Mesendoderm (in vitro differentiated cells): ENCODE measurements at regions not wholly inside any gene's neighbourhood (a gene's known extent, or its start where the extent isn't known, plus 50 kb on each side); places are given as distances from the start of the nearest gene placed in this dataset.
"Not testable (repeated sequence)": the region's sequence is repeated elsewhere in the genome, so short reads cannot be mapped to it uniquely, and the experiment has no call there.

Experiments
- DNase-seq: peaks from one replicate; pipeline ENCODE4 v3.0.0; 2013
- H2AK5ac ChIP-seq: 2 replicates; pipeline ENCODE4 v1.6.1; 2013; ENCODE audit warnings: low read length, inconsistent platforms
- H2BK120ac ChIP-seq: 2 replicates; pipeline ENCODE4 v1.6.1; 2013; ENCODE audit warnings: low read depth, mild to moderate bottlenecking, low read length, moderate library complexity, mixed read lengths
- H2BK15ac ChIP-seq: replicated peaks from 2 replicates; pipeline ENCODE4 v1.6.1; 2013; ENCODE audit warnings: low read depth, mild to moderate bottlenecking, moderate library complexity
- H2BK5ac ChIP-seq: 2 replicates; pipeline ENCODE4 v1.6.1; 2013; ENCODE audit warnings: low read length, inconsistent platforms
- H3K18ac ChIP-seq: 2 replicates; pipeline ENCODE4 v1.6.1; 2013; ENCODE audit warnings: mild to moderate bottlenecking, low read length, mixed read lengths
- H3K23ac ChIP-seq: one replicate; pipeline ENCODE4 v1.6.1; 2013; ENCODE audit warnings: low read length
- H3K27ac ChIP-seq: 2 replicates; pipeline ENCODE4 v1.5.1; 2013; ENCODE audit warnings: low read depth, mild to moderate bottlenecking, inconsistent platforms, low read length, moderate library complexity
- H3K27me3 ChIP-seq: 2 replicates; pipeline ENCODE4 v1.6.1; 2013; ENCODE audit warnings: low read length, control low read depth, mild to moderate bottlenecking, inconsistent platforms; ENCODE audit not compliant: insufficient read depth, poor library complexity
- H3K36me3 ChIP-seq: 2 replicates; pipeline ENCODE4 v1.6.1; 2013; ENCODE audit warnings: low read length, inconsistent platforms; ENCODE audit not compliant: control insufficient read depth, insufficient read depth
- H3K4ac ChIP-seq: one replicate; pipeline ENCODE4 v1.6.1; 2013; ENCODE audit warnings: low read depth, mild to moderate bottlenecking, low read length, moderate library complexity
- H3K4me1 ChIP-seq: 2 replicates; pipeline ENCODE4 v1.6.1; 2013; ENCODE audit warnings: low read depth, low read length, inconsistent platforms; ENCODE audit not compliant: control insufficient read depth
- H3K4me2 ChIP-seq: 2 replicates; pipeline ENCODE4 v1.6.1; 2013; ENCODE audit warnings: low read length
- H3K4me3 ChIP-seq: 2 replicates; pipeline ENCODE4 v1.5.1; 2013; ENCODE audit warnings: mild to moderate bottlenecking, low read length
- H3K56ac ChIP-seq: one replicate; pipeline ENCODE4 v1.6.1; 2013; ENCODE audit warnings: low read length
- H3K79me1 ChIP-seq: 2 replicates; pipeline ENCODE4 v1.6.1; 2013; ENCODE audit warnings: low read length, inconsistent platforms
- H3K79me2 ChIP-seq: 2 replicates; pipeline ENCODE4 v1.6.1; 2013; ENCODE audit warnings: mild to moderate bottlenecking, low read length; ENCODE audit not compliant: control insufficient read depth, insufficient read depth
- H3K9ac ChIP-seq: 2 replicates; pipeline ENCODE4 v1.6.1; 2013; ENCODE audit warnings: low read length, inconsistent platforms
- H4K5ac ChIP-seq: one replicate; pipeline ENCODE4 v1.6.1; 2013; ENCODE audit warnings: low read length
- H4K8ac ChIP-seq: one replicate; pipeline ENCODE4 v1.6.1; 2013; ENCODE audit warnings: low read depth, mild to moderate bottlenecking, control low read depth, low read length, moderate library complexity
- WGBS: extraction: QIAGEN DNeasy Blood & Tissue Kit; methylation state at CpG from one replicate; pipeline ENCODE4 v1.1.7; 2013; ENCODE audit warnings: low lambda C conversion rate, missing lambda C conversion rate; ENCODE audit not compliant: insufficient coverage; ENCODE audit errors: extremely low coverage; 5-methylcytosine and 5-hydroxymethylcytosine counted together

DNA sequence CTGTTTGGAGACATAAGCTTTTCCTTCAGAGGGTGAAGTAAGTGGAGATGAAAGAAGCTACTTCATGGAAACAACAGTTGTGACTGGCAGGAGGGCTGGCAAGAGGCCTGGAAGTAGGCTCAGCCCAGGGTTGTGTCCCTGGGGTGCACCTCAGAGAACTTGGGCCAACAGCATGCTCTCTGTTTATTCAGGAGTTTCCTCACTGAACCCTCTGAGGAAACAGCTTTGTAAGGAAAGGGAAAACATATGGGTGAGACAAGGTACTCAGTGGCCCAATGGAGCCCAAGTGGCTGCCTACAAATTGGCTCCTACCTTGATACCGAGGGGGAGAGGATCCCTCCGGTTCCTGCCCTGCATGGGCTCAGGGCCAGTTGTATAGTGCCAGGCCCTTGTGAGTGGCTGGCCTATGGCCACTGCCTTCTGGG is 115.5 kb upstream of the ITGA6 start:
- no peaks in the 10 kb centered on the region for H3K79me2 ChIP-seq
- no peak overlapping the region for H3K4ac ChIP-seq
- H3K18ac ChIP-seq, result no peak overlapping the region
- H2BK5ac ChIP-seq, result no peak overlapping the region
- WGBS, result no CpG with 5 or more reads among the region's 2 CpGs
- no peak overlapping the region for H2BK120ac ChIP-seq
- no peaks in the 10 kb centered on the region for H3K27me3 ChIP-seq
- H3K4me3 ChIP-seq, result no peak overlapping the region
- no peak overlapping the region for H2BK15ac ChIP-seq
- no peak overlapping the region for H4K8ac ChIP-seq
- no peak for DNase-seq
- H3K4me1 ChIP-seq, result no peaks in the 10 kb centered on the region
- H3K23ac ChIP-seq, result no peak overlapping the region
- no peak overlapping the region for H3K56ac ChIP-seq
- H2AK5ac ChIP-seq, result no peak overlapping the region
- no peak overlapping the region for H3K9ac ChIP-seq
- no peaks in the 10 kb centered on the region for H3K36me3 ChIP-seq
- H4K5ac ChIP-seq, result no peak overlapping the region
- H3K4me2 ChIP-seq, result no peak overlapping the region
- H3K27ac ChIP-seq, result no peak overlapping the region
- no peaks in the 10 kb centered on the region for H3K79me1 ChIP-seq

GRCh38 chr2:172313715-172314341 is 113.6 kb upstream of the ITGA6 start:
- Histone ChIP-seq H2AK5ac (no peak overlapping the region), H3K79me2 (no peaks in the 10 kb centered on the region), H4K5ac (no peak overlapping the region), H3K18ac (no peak overlapping the region), H3K9ac (no peak overlapping the region), H3K79me1 (no peaks in the 10 kb centered on the region), H4K8ac (no peak overlapping the region), H2BK15ac (no peak overlapping the region), H2BK5ac (no peak overlapping the region), H3K4me3 (no peak overlapping the region), H3K27ac (no peak overlapping the region), H3K23ac (no peak overlapping the region), H2BK120ac (no peak overlapping the region), H3K4me2 (no peak overlapping the region), H3K27me3 (no peaks in the 10 kb centered on the region), H3K56ac (no peak overlapping the region), H3K4ac (no peak overlapping the region), H3K36me3 (no peaks in the 10 kb centered on the region), H3K4me1 (no peaks in the 10 kb centered on the region)
- no CpG with 5 or more reads among the region's 8 CpGs for WGBS
- DNase-seq, result no peak

- H3K79me2 ChIP-seq, H2AK5ac ChIP-seq, H3K79me1 ChIP-seq, H3K4me1 ChIP-seq, H2BK5ac ChIP-seq, DNase-seq, H3K27ac ChIP-seq, H3K18ac ChIP-seq, H2BK15ac ChIP-seq, H4K5ac ChIP-seq, H3K9ac ChIP-seq, H3K4me3 ChIP-seq, H3K56ac ChIP-seq, H2BK120ac ChIP-seq, H3K23ac ChIP-seq, H3K4ac ChIP-seq, H3K27me3 ChIP-seq, H4K8ac ChIP-seq, H3K4me2 ChIP-seq, H3K36me3 ChIP-seq: not testable (repeated sequence)
- WGBS, result no CpG with 5 or more reads among the region's 21 CpGs
Observed at GRCh38 chr2:172315070-172315469, 112.3 kb upstream of the ITGA6 start.

DNA sequence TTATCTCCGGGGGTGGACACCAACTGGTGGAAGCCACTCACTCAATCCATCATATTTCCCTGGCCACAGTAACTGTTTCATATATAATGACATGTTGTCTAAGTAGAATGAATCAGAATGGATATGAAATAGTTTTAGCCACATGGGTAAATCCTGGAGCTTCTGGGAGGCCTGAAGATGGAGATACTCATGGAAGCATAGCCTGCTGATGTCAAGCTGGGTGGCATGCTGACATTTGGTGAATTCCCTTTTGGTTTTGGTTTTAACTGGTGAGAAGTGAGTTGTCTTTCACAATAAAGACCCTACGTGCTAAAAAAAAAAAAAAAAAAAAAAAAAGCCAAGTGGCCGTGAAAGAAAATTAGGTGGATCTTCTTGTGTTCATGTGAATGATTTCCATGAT is 105.3 kb upstream of the ITGA6 start:
- Histone ChIP-seq H3K4me1 (no peaks in the 10 kb centered on the region), H3K79me1 (no peaks in the 10 kb centered on the region), H3K18ac (no peak overlapping the region), H2BK15ac (no peak overlapping the region), H3K36me3 (no peaks in the 10 kb centered on the region), H3K4me3 (no peak overlapping the region), H4K8ac (no peak overlapping the region), H3K27me3 (no peaks in the 10 kb centered on the region), H3K4ac (no peak overlapping the region), H2BK120ac (no peak overlapping the region), H4K5ac (no peak overlapping the region), H3K9ac (no peak overlapping the region), H3K23ac (no peak overlapping the region), H2BK5ac (no peak overlapping the region), H2AK5ac (no peak overlapping the region), H3K4me2 (no peak overlapping the region), H3K56ac (no peak overlapping the region), H3K79me2 (no peaks in the 10 kb centered on the region), H3K27ac (no peak overlapping the region)
- no peak for DNase-seq
- WGBS, result no CpG with 5 or more reads among the region's 3 CpGs

- Histone ChIP-seq H3K18ac (no peak overlapping the region), H3K4me3 (no peak overlapping the region), H2AK5ac (no peak overlapping the region), H4K8ac (no peak overlapping the region), H3K27me3 (no peaks in the 10 kb centered on the region), H3K27ac (no peak overlapping the region), H3K56ac (no peak overlapping the region), H3K4ac (no peak overlapping the region), H2BK15ac (no peak overlapping the region), H2BK120ac (no peak overlapping the region), H3K4me1 (no peaks in the 10 kb centered on the region), H2BK5ac (no peak overlapping the region), H3K4me2 (no peak overlapping the region), H3K79me1 (no peaks in the 10 kb centered on the region), H3K23ac (no peak overlapping the region), H4K5ac (no peak overlapping the region), H3K79me2 (no peaks in the 10 kb centered on the region), H3K9ac (no peak overlapping the region), H3K36me3 (no peaks in the 10 kb centered on the region)
- DNase-seq, result peak; percentile 7
- no CpG with 5 or more reads among the region's 6 CpGs for WGBS
Observed at GRCh38 chr2:172323256-172323655, 104.1 kb upstream of the ITGA6 start.
